IPS-NIHi7 (cell line): ENCODE measurements at regions not wholly inside any gene's neighbourhood (a gene's known extent, or its start where the extent isn't known, plus 50 kb on each side); places are given as distances from the start of the nearest gene placed in this dataset.
"Not testable (repeated sequence)": the region's sequence is repeated elsewhere in the genome, so short reads cannot be mapped to it uniquely, and the experiment has no call there.

Source experiments
- DNase-seq: peaks from one replicate; pipeline ENCODE4 v3.0.0; 2012; ENCODE audit warnings: mixed read lengths; ENCODE audit errors: extremely low spot score

DNA sequence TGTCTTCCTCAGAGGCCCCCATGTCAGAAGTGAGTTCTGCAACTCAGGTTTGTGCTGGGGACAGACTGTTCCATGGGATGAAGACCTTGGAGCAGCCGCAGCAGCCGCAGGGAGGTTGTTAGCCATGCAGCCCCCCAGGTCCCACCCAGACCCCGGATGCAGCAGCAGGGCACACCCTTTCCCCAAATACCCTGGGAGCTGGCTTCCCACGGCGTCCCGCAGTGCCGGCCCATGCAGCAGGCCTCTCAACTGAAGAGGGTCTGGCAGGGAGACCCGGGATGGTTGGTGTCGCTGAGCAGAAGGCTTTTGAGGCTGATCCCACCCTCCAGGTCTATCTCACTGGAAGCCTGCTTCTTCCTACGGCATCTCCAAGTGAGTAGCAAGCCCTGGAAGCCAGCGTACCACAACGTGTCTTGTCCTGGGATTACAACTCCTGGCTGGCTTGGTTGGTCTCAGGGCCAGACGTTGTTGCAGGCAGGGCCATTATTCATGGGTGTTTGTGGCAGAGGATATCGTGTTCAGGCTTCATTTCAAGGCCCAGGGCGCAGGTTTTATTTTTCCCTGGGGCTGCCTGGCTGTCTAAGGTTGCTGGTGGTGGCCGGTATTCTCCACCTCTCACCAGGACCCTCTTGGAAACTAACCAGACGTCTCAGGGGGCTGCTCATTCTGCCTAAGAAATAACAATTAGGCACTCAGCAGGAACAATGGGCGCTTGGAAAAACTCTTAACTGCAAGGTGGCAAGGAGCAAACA is 223.2 kb downstream of the C16orf95 start:
- DNase-seq: peak; percentile 21

- DNase-seq: no peak
These were observed 222.7 kb downstream of the C16orf95 start for GRCh38 chr16:87094556-87094865.

- no peak for DNase-seq
These were observed 221.9 kb downstream of the C16orf95 start for GRCh38 chr16:87095271-87095670.

DNA sequence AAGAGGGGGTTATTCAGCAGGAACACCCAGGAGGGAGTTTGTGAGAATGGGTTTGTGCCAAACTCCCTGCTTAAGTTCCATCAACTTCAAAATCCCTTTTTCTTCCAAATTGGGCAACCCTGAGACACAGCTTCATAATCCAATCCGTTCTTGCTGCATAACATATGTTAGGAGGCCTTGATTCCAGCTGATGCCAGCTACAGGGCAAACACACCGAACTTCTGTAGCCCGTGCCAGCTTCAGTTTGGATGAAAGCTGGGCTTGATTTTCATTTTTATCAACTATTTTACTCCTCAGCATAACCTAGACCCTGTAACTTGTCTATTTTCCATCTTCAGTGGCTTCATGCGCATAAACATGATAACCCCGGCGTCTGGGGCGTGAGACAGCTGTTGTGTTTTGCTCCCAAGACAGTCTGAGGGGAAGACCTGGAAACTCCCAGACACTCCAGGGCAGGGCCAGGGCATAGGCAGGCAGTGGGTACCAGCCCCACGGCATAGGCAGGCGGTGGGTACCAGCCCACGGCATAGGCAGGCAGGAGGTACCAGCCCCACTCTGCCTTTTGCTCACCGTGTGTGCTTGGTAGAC is 220.4 kb downstream of the C16orf95 start:
- DNase-seq: no peak

DNA sequence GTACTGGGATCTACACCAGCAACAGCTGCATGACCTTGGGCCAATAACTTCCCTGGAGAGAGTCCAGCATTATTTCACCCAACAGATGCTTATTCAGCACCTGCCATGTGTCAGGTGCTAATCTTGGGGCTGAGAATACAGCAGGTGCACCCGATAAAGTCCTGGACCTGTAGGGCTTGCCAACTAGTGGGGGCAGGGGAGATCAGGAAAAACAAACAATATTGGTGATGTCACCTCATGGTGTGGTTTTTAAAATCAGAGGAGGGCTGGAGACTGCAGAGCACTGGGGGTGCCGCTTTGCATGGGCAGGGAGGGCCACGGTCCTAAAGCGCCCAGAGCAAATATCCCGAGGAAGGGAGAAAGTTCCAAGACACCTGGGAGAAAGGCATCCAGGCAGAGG is 218.8 kb downstream of the C16orf95 start:
- DNase-seq: no peak

GRCh38 chr16:87098976-87099720 is 218.0 kb downstream of the C16orf95 start:
- DNase-seq: no peak

GRCh38 chr16:87100306-87101058 is 216.7 kb downstream of the C16orf95 start:
- DNase-seq: peak; percentile 31

DNA sequence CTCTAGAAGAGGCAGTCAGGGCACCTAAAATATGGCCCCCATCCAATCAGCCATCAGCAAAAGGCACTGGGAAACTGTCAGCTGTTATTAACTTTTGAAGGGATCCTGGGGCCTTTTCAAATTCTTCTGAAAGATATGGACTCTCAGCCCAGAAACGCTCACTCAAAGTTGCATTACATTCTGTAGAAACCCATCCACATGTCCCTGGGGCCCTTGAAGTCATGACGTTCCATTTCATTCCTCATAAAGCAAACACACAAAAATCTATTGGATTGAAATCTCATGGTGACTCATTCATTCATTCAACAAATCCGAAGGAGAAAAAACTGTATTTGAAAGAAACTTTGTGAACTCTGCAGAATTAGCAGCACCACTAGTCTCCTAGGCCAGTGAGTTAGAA is 215.3 kb downstream of the C16orf95 start:
- no peak for DNase-seq

DNA sequence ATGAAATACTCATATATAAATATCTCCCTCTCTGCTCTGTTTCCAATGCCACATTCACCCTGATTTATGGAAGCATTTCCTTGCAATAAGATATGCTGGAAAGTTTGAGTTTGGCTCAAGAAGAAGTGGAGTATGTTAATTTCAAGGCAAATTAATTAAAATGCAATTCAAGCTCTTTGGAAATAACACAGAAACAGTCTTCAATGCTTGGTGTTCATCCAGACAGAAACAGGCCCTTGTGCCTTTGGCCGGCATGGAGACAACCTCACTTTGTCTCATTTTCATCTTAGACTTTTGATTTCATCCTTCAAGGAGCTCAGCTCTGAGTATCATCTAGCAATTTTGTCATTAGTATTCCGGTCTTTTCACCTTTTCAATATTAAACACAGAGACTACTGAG is 210.0 kb downstream of the C16orf95 start:
- no peak for DNase-seq

GRCh38 chr16:87108278-87108677 is 208.9 kb downstream of the C16orf95 start:
- DNase-seq: no peak

- no peak for DNase-seq
These were observed 208.3 kb downstream of the C16orf95 start for GRCh38 chr16:87108941-87109340.

DNA sequence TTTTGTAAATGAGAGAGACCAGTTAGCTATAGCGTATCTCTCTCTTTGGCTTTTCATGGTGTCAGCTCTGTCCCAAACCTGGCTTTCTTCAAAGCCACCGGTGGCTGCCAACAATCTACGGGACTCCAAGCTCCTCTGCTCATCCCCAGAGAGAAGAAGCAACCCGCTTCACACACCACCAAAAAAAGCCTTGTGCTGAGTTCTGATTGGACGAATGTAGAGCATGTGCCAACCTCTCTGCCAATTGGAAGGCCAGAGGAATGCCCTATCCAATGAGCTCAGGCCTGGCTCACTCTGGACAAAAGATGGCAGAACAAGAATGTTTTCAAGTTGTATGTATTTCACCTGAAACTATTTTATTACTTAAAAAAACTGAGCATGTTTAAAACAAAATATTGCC is 202.4 kb downstream of the C16orf95 start:
- DNase-seq: no peak

- DNase-seq: no peak
These were observed 201.5 kb downstream of the C16orf95 start for GRCh38 chr16:87115646-87116045.

DNA sequence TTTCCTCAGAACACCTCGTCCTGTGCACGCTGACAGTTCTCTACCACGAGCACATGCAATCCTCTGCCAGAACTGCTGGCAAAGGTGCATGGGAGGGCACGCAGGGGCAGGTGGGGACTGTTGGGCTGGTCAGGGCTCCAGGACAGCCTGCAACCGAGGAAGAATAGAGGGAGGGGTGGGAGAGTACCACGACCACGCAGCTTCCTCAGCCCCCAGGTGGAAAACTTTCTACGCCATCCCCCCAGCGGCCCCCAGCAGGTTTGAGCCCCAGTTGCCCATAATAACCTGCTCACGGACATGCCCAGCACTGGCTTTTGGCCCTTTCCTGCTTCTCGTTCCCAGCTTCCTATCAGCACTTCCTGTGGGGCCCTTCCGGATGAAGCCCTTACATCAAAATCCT is 199.3 kb downstream of the C16orf95 start:
- no peak for DNase-seq

DNA sequence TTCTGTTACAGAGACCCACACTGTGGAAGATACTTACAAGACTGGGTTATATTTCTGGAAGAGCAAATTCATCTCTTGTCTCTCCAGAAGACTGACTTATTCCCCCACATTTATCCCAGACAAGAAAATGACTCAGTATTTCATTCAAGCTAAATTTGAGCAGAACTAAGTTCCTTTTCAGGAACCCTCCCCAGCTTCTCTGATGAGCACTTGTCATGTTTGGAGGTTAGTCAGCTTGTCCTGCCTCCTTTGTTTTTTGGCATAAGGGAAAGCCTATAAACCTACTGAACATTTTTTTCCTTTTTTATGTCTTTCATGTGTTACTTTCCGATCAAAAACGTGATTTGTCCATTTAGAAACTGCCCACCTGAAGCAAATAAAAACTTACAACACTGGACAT is 198.0 kb downstream of the C16orf95 start:
- no peak for DNase-seq

DNA sequence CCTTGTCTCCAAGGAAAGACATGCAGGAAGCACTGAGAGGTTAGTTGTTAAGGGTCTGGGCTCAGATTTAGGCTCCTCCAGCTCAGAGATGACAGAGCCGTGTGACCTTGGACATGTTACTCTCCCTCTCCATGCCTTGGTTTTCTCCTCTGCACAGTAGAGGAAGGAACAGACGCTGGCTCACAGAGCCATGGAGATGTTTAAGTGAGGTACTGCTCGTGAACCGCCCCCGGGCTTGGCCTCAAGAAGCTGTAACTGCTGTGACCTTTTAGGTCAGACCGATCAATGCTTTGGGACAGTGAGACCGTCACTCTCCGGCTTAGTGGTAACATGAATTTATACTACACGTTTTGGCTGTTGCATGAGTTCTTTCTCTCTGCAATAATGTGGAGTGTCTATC is 197.4 kb downstream of the C16orf95 start:
- no peak for DNase-seq

DNA sequence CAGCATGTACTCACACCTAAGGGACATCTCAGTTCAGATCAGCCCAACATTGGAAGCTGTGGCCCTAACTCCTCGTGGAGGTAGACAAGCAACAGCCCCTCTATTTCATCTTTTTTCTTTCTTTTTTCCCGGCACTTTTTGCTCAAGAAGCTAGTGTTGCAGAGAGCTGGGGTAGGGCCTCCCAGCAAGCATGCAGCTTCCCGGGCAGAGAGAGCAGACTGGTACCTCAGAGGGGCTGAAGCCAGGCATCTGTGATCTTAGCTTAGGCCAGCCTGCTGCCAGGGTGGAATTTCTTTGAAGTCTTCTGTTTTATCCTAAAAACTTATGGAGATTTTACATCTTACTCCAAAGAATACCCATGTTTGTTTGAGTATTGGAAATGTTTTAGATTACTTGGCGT is 195.4 kb downstream of the C16orf95 start:
- no peak for DNase-seq

GRCh38 chr16:87123356-87124001 is 193.7 kb downstream of the C16orf95 start:
- DNase-seq: no peak

DNA sequence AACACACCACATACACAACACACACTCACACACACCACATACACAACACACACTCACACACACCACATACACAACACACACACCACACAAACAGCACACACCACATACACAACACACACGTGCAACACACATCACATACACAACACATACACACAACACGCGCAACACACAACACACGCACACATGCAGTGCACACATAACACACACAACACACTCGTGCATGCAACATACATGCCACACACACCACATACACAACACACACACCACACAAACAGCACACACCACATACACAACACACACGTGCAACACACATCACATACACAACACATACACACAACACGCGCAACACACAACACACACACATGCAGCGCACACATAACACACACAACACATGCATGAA is 192.8 kb downstream of the C16orf95 start:
- DNase-seq: not testable (repeated sequence)

- DNase-seq: no peak
These were observed 191.7 kb downstream of the C16orf95 start for GRCh38 chr16:87125206-87126155.
